SIG-M5 treated with dmso at 0.1 percent for 504 hours (cell line): ENCODE measurements at regions not wholly inside any gene's neighbourhood (a gene's known extent, or its start where the extent isn't known, plus 50 kb on each side); places are given as distances from the start of the nearest gene placed in this dataset.

Source experiments
- DNase-seq: peaks from one replicate; lab custom pipeline; 2025; ENCODE audit not compliant: unreplicated experiment; lab: John Stamatoyannopoulos, UW

GRCh38 chr12:115519359-115519758 is 758.1 kb downstream of the MED13L start:
- no peak for DNase-seq

GRCh38 chr12:115517913-115518312 is 759.6 kb downstream of the MED13L start:
- no peak for DNase-seq

GRCh38 chr12:115511986-115512711 is 765.3 kb downstream of the MED13L start:
- no peak for DNase-seq

- DNase-seq, result no peak
Measured at GRCh38 chr12:115511305-115511704, 766.2 kb downstream of the MED13L start.

GRCh38 chr12:115508990-115509389 is 768.5 kb downstream of the MED13L start:
- no peak for DNase-seq

GRCh38 chr12:115507951-115508722 is 769.4 kb downstream of the MED13L start:
- no peak for DNase-seq

- no peak for DNase-seq
Measured at GRCh38 chr12:115507560-115507889, 770.0 kb downstream of the MED13L start.

GRCh38 chr12:115506822-115507559 is 770.5 kb downstream of the MED13L start:
- no peak for DNase-seq

- DNase-seq, result peak; percentile 87
Measured at GRCh38 chr12:115504306-115505290, 772.9 kb downstream of the MED13L start.

- no peak for DNase-seq
Measured at GRCh38 chr12:115500872-115501271, 776.6 kb downstream of the MED13L start.

- DNase-seq, result no peak
Measured at GRCh38 chr12:115495300-115495699, 782.2 kb downstream of the MED13L start.

- DNase-seq, result no peak
Measured at GRCh38 chr12:115492553-115492952, 784.9 kb downstream of the MED13L start.

GRCh38 chr12:115491511-115492250 is 785.8 kb downstream of the MED13L start:
- no peak for DNase-seq

GRCh38 chr12:115489253-115489652 is 788.2 kb downstream of the MED13L start:
- no peak for DNase-seq

GRCh38 chr12:115485967-115486366 is 791.5 kb downstream of the MED13L start:
- DNase-seq, result no peak

- no peak for DNase-seq
Measured at GRCh38 chr12:115485503-115485902, 792.0 kb downstream of the MED13L start.

- DNase-seq, result no peak
Measured at GRCh38 chr12:115482943-115483342, 794.5 kb downstream of the MED13L start.

- no peak for DNase-seq
Measured at GRCh38 chr12:115481141-115481540, 796.4 kb downstream of the MED13L start.

- no peak for DNase-seq
Measured at GRCh38 chr12:115478505-115478904, 794.5 kb upstream of the TBX3 start.
